ENCODE measurements at regions not wholly inside any gene's neighbourhood (a gene's known extent, or its start where the extent isn't known, plus 50 kb on each side); places are given as distances from the start of the nearest gene placed in this dataset.
A peak's percentile ranks its signal among the peaks of the same experiment; 100 is the strongest.
"Not testable (repeated sequence)": the region's sequence is repeated elsewhere in the genome, so short reads cannot be mapped to it uniquely, and the experiment has no call there.

- Mint-ChIP-seq H3K27ac (peak overlapping the region in 4 of 6 donors; percentile 4 to 82 (median 55)), H3K4me1 (peaks cover 33 to 61% (median 53%) of the 10 kb centered on the region in 3 donors), H3K4me3 (peak overlapping the region in 2 of 8 donors; percentile 11 to 18)
Observed at GRCh38 chr4:184335520-184335919, 117.8 kb upstream of the ENPP6 start.

GRCh38 chr4:184333446-184333845, 115.8 kb upstream of the ENPP6 start:
- Mint-ChIP-seq H3K4me1 (peaks cover 48 to 78% (median 63%) of the 10 kb centered on the region in 3 donors), H3K27ac (peak overlapping the region in 5 of 6 donors; percentile 12 to 97 (median 85)), H3K4me3 (peak overlapping the region in 1 of 8 donors; percentile 30), H3K9me3 (peaks cover 0 to 11% (median 3%) of the 10 kb centered on the region in 7 donors)
- H3K36me3 Mint-ChIP-seq; ATAC-seq (ENCODE audit: low read depth in 2 of 2); DNase-seq; H3K27me3 Mint-ChIP-seq: not testable (repeated sequence)

More at GRCh38 chr4:184335520-184335919, 117.8 kb upstream of the ENPP6 start:
- Mint-ChIP-seq H3K27me3 (no peaks in the 10 kb centered on the region), H3K36me3 (no peaks in the 10 kb centered on the region), H3K9me3 (peaks cover 0 to 11% (median 3%) of the 10 kb centered on the region in 7 donors)
- ATAC-seq (ENCODE audit: low read depth in 2 of 2) (no peak), DNase-seq (no peak)

GRCh38 chr4:184331268-184331995, 113.8 kb upstream of the ENPP6 start:
- no peaks in the 10 kb centered on the region for H3K27me3 Mint-ChIP-seq
- DNase-seq (peak; percentile 62), ATAC-seq (ENCODE audit: low read depth in 2 of 2) (peak in 1 of 2 donors; percentile 12)
- H3K36me3 Mint-ChIP-seq: no peaks in the 10 kb centered on the region
- peaks cover 0 to 2% (median 0%) of the 10 kb centered on the region in 7 donors for H3K9me3 Mint-ChIP-seq
- peaks cover 63 to 95% (median 76%) of the 10 kb centered on the region in 3 donors for H3K4me1 Mint-ChIP-seq
- H3K27ac Mint-ChIP-seq: peak overlapping the region; percentile 30 to 100 (median 100)
- H3K4me3 Mint-ChIP-seq: peak overlapping the region in 4 of 8 donors; percentile 7 to 90 (median 28)

- peak overlapping the region; percentile 97 to 100 (median 100) for H3K27ac Mint-ChIP-seq
Observed at GRCh38 chr4:184330517-184331094, 112.9 kb upstream of the ENPP6 start.

DNA sequence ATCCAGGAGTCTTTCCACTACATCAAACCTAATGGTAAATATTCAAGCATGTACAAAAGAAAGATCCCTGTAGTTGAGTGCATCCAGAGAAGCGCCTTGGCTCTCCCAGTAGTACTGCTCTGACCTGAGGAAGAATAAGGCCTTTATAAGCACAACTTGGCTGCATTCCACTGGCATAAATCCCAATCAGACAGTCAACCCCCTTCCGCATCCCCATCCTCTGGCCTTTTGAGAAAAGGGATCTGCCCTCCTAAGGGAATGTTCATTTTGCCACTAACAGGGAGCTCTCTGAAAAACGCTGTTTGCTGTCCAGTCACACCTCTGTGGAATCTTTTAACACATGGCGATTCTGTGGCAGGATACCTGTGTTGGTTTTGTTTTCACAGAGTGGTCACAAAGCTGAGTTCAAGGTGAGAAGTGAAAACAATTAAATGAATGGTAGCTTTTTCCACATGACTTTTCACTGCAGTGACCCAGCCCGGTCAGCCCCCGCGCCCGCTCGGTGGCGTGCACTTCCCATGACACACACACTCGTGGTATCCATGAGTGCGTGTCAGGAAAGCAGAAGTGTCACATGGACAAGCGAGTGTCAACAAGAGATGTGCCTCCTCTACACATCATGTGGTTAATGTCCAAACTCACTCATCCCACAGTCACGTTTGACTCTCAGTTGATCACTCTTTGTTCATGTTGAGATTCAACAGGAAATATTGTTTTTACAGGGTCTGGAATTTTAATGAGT, 112.2 kb upstream of the ENPP6 start:
- Mint-ChIP-seq H3K4me3 (peak overlapping the region; percentile 20 to 90 (median 81)), H3K36me3 (no peaks in the 10 kb centered on the region), H3K27ac (peak overlapping the region; percentile 97 to 100 (median 100)), H3K4me1 (peaks cover 54 to 94% (median 77%) of the 10 kb centered on the region in 3 donors), H3K9me3 (peaks cover 0 to 2% (median 0%) of the 10 kb centered on the region in 7 donors), H3K27me3 (no peaks in the 10 kb centered on the region)
- DNase-seq (peak; percentile 87), ATAC-seq (ENCODE audit: low read depth in 2 of 2) (peak; percentile 43 to 48)

More at GRCh38 chr4:184330517-184331094, 112.9 kb upstream of the ENPP6 start:
- peak overlapping the region in 7 of 8 donors; percentile 44 to 90 (median 84) for H3K4me3 Mint-ChIP-seq
- H3K9me3 Mint-ChIP-seq; DNase-seq; ATAC-seq (ENCODE audit: low read depth in 2 of 2); H3K36me3 Mint-ChIP-seq; H3K27me3 Mint-ChIP-seq: not testable (repeated sequence)
- H3K4me1 Mint-ChIP-seq: peaks cover 62 to 98% (median 83%) of the 10 kb centered on the region in 3 donors

DNA sequence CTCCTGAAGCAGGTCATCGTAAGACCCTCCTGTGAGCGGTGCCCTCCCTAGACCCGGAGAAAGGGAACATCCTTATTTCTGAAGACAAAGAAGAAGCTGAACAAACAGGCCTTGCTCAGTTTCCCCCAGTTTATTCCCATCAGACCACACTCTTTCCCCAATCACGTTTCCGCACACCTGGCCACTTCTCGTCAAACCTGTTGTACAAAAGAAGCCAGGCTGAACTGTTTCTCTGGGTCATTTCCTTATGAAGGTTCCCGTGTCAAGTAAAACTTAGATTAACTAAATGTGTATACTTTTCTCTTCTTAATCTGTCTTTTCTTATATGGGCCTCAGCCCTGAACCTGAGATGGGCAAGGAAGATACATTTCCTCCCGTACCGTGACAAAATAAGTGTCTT, 111.6 kb upstream of the ENPP6 start:
- Mint-ChIP-seq H3K36me3 (no peaks in the 10 kb centered on the region), H3K4me3 (peak overlapping the region in 6 of 8 donors; percentile 20 to 90 (median 78)), H3K4me1 (peaks cover 54 to 93% (median 80%) of the 10 kb centered on the region in 3 donors), H3K27me3 (no peaks in the 10 kb centered on the region), H3K9me3 (peaks cover 0 to 2% (median 0%) of the 10 kb centered on the region in 7 donors), H3K27ac (peak overlapping the region; percentile 97 to 100 (median 100))
- DNase-seq (no peak), ATAC-seq (ENCODE audit: low read depth in 2 of 2) (no peak)

DNA sequence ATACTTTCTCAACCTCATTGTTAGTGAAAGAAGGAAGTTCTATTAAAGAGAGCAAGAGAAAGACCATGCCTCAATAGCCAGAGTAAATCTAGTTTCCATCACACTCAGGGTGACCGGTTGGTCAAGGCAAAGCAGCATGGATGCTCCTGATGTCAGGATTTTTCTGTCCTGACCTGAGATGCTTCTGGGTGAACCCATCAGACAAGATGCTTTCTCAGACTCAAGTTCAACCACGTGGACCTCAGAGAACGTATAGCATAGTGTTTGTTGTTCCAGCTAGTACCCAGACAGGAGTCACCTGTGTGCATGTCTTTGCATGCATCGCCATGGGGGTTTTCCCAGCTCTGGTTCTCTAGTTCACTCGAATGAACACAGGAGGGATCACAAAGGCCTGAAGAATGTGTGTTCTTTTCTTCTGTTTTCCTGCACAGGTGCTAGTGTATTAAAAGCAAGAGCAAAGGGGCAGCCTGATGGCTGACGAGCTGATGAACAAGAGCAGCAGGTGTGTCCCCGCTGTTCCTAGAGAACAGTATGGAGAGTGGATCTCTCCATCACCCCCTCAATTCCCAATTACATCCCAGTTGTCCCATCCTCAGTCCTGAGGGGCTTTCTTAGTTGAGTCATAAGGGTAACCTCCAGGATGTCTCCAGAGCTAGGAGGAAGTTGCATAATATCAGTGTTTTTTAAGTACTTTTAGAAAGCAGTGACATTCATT, 110.5 kb upstream of the ENPP6 start:
- peak overlapping the region; percentile 97 to 100 (median 100) for H3K27ac Mint-ChIP-seq
- DNase-seq (peak; percentile 89), ATAC-seq (ENCODE audit: low read depth in 2 of 2) (peak; percentile 89 to 93)
- H3K36me3 Mint-ChIP-seq: no peaks in the 10 kb centered on the region
- H3K27me3 Mint-ChIP-seq: no peaks in the 10 kb centered on the region
- H3K4me3 Mint-ChIP-seq: peak overlapping the region; percentile 55 to 90 (median 84)
- peaks cover 54 to 88% (median 81%) of the 10 kb centered on the region in 3 donors for H3K4me1 Mint-ChIP-seq
- H3K9me3 Mint-ChIP-seq: no peaks in the 10 kb centered on the region

- Mint-ChIP-seq H3K36me3 (no peaks in the 10 kb centered on the region), H3K4me3 (no peak overlapping the region), H3K27me3 (no peaks in the 10 kb centered on the region), H3K27ac (peak overlapping the region in 4 of 6 donors; percentile 97 to 100 (median 100)), H3K9me3 (no peaks in the 10 kb centered on the region), H3K4me1 (peaks cover 37 to 62% (median 61%) of the 10 kb centered on the region in 3 donors)
- no peak for DNase-seq
- ATAC-seq (ENCODE audit: low read depth in 2 of 2): no peak
Observed at GRCh38 chr4:184324939-184325477, 107.3 kb upstream of the ENPP6 start.

- no peak for DNase-seq
- Mint-ChIP-seq H3K4me3 (no peak overlapping the region), H3K36me3 (no peaks in the 10 kb centered on the region), H3K9me3 (no peaks in the 10 kb centered on the region), H3K4me1 (peaks cover 30 to 62% (median 57%) of the 10 kb centered on the region in 3 donors), H3K27me3 (no peaks in the 10 kb centered on the region), H3K27ac (no peak overlapping the region)
- no peak for ATAC-seq (ENCODE audit: low read depth in 2 of 2)
Observed at GRCh38 chr4:184322328-184323025, 104.8 kb upstream of the ENPP6 start.

- peak overlapping the region in 4 of 6 donors; percentile 2 to 99 (median 70) for H3K27ac Mint-ChIP-seq
Observed at GRCh38 chr4:184320631-184321030, 103.0 kb upstream of the ENPP6 start.

GRCh38 chr4:184318852-184319251, 101.2 kb upstream of the ENPP6 start:
- H3K27ac Mint-ChIP-seq: peak overlapping the region; percentile 53 to 99 (median 88)

More at GRCh38 chr4:184320631-184321030, 103.0 kb upstream of the ENPP6 start:
- Mint-ChIP-seq H3K4me3 (no peak overlapping the region), H3K27me3 (no peaks in the 10 kb centered on the region), H3K4me1 (peaks cover 29 to 62% (median 56%) of the 10 kb centered on the region in 3 donors), H3K36me3 (no peaks in the 10 kb centered on the region), H3K9me3 (no peaks in the 10 kb centered on the region)
- ATAC-seq (ENCODE audit: low read depth in 2 of 2) (no peak), DNase-seq (no peak)

More at GRCh38 chr4:184318852-184319251, 101.2 kb upstream of the ENPP6 start:
- DNase-seq (no peak), ATAC-seq (ENCODE audit: low read depth in 2 of 2) (no peak)
- H3K9me3 Mint-ChIP-seq: no peaks in the 10 kb centered on the region
- H3K4me3 Mint-ChIP-seq: peak overlapping the region in 1 of 8 donors; percentile 19
- no peaks in the 10 kb centered on the region for H3K27me3 Mint-ChIP-seq
- peaks cover 41 to 69% (median 67%) of the 10 kb centered on the region in 3 donors for H3K4me1 Mint-ChIP-seq
- H3K36me3 Mint-ChIP-seq: no peaks in the 10 kb centered on the region
